ENCODE measurements at regions not wholly inside any gene's neighbourhood (a gene's known extent, or its start where the extent isn't known, plus 50 kb on each side); places are given as distances from the start of the nearest gene placed in this dataset.

DNA sequence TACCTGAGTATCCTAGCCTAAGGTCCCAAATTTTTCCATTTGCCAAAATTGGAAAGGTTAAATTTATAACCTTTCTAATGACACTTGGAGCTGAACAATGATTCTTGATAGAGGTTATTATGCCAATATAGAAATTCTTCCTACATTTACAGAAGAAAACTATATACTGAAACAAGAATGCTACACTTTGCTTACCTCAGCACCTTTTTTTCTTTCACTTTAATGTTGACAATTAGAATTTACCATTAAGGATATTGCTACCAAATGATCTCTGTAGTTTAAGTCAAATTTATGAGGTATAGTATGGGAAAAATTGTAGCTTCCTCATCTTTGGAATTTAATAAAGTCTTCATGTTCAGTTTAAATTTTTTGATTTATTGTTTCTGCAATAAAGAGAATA is 577.0 kb downstream of the NR4A2 start:
- no peak for DNase-seq

DNA sequence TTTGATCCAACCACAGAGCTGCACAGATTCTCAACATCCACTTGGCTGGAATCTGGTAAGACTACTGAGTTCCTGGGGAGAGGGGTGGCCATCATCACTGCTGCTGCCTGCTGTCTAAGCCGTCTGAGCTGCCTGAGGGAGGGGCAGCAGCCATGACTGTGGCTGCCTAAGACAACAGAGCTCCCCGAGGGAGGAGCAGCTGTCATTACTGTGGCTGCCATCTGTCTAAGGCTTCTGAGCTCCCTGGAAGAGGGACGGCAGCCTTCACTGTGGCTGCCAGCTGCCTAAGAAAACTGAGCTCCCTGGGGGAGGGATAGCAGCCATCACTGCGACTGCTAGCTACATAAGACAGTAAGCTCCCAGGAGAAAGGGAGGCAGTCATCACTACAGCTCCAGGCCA is 584.4 kb downstream of the NR4A2 start:
- no peak for DNase-seq

DNA sequence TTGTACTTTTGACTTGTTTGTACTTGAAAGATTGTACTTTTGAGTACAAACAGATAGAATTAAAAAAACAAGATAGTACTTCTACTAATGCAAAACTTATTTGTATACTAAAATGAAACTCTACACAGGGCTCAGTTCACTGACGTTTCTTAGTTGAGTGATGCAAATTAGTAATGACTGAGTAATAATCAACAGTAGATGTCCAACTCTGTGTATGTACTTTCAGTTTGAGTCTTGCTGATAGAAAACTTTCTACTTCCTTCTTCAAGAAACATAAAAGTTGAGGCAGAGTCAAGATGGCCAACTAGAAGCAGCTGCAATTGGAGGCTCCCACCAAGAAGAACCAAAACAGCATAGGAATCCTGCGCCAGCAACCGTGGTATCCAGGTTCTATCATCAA is 585.0 kb downstream of the NR4A2 start:
- no peak for DNase-seq

DNA sequence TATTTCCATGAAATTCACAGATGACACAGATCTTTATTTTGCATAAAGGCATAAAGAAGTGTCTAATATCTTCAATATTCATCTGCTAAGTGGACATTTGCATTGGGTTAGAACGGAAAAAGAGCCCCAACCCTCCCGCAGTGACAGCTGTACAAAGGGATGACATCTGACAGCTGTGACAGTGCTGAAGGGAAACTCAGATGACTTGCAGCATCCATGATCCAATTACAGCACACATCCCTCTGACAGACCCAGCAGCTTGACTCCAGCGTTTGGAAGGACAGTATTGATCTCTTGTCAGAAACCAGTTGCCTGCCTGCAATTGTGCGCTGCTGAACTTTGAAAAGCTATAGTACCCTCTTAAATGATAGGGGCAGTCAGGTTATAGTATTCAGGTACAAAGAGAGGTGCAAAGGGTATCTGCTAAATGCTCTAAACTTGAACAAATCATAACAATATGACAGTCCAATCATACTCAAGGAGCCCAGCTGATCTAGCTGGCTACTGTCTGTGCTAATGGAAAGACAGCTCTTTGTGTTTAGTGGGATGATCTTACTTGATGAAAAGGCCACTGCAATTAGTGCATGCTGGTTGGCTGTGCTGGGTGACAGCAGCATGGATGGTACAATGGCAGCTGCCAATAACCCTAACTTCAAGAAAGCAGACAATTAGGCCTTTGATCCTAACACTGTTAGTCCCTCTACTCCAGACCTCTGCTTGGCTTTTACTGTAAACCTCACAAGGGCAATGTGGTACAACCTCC is 599.2 kb downstream of the NR4A2 start:
- no peak for DNase-seq

DNA sequence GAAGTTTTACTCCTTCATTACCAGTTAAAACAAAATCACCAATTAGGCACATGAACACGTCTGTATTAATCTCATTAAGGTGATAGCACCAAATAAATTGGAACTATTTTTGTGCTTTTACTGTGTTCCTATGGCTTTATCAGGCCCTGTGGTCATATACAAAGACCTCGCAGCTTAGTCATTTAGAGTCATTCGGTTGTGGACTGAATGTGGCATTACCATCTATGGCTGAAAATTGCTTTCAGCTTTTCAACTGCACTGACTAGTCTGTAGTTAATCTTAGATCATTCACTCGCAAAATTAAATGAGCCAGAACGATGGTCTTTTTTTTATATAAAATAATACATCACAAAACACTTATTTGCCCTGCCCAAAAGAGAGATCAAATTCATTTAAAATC is 601.7 kb downstream of the NR4A2 start:
- no peak for DNase-seq

DNA sequence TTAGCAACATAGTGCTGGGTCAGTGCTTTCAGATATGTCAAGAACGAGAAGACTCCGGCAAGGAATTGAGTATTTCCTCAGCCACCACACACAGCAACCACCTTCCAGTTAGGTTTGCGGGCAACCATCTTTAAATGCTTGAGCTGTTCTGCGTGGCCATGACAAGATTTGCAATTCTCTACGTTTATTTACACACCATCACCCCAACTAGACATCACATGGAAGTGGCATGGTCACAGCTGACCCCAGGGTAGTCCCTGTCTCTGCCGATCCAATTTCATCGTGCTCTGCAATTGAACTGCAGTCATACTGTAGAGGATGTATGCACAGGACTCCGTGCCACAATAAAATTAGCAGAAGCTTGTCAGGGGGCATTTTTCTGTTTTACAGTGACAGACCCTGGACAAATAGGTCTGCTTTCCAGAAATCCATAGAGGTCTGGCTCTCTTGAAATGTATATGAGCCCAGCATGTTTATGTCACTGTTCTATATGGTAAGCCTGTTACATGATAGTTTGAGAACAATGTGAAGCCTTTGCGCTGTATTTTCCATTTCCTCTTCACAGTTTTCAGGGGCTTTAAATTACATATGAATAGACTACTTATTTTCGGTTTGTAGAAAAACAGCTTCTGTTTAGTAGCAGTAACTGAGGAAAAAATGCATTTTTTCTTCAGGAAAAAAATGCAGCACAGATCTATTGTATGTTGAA is 605.2 kb downstream of the NR4A2 start:
- no peak for DNase-seq

DNA sequence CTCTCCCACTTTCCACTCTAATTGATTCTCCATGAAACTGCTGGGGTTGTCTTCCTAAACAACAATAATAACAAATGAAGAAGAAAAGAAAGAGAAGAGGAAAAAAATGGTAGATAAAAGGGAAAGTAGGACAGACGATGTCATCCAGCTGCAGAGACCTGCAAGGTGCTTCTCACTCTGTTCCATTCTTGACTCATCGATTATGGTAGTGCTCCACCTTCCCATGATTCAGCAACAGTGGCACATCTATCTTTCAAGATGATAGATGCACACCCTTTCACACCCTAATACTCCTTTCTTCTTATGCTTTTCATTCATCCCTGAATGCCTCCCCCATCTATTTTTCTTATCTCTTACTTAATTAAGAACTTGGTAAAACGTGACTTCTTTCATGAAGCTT is 610.2 kb downstream of the NR4A2 start:
- DNase-seq: no peak

DNA sequence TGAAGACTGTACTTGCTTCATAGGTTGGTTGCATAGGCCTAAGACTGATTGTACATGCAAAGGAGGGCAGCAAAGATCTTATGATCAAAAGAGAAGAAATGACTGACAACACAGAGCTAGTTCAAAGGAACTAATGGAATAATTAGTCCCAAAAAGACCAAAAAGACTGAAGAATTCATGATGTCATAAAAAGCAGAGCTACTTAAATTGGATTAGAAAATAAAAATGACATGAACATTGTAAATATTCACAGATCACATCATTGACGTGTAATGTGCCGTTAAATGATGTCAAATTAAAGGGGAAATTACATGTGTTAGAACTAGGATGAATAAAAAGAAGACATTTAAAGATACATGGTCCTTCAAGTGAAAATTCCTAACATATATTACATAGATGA is 616.8 kb downstream of the NR4A2 start:
- no peak for DNase-seq

DNA sequence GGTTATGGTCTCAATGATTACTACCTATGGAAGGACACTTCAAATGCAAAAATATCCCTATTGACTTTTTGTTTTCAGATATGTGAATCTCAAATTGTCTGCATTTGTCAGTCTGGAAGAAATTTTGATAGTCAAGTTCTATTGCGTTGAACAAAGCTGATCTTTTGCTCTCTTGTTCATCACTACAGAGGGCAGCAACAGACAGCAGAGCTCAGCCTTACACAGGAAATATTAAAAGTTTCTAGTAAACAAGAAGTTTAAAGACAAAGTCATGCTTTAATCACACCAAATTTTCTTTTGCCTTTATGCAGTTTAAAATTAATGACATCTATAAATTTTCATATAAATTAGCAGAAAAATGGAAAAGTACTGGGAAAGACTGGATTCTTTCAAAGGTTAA is 617.5 kb downstream of the NR4A2 start:
- DNase-seq: no peak

DNA sequence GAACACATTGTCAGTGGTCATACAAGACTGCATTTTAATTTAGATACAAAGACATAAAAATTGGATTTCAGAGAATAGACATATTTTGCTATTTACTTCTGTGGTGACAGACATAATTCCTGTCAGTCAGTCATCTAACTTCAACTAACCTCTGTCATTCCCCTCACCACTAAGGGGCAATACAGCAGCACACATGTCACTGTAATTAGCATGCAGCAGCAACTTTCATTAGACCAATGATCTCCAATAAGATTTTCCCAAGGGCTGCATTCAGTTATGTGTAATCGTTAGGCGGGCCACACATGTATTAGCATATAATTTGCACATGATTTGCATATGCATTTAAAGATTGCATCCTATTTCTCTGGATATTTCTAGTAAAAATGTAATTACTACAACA is 624.5 kb downstream of the NR4A2 start:
- no peak for DNase-seq

DNA sequence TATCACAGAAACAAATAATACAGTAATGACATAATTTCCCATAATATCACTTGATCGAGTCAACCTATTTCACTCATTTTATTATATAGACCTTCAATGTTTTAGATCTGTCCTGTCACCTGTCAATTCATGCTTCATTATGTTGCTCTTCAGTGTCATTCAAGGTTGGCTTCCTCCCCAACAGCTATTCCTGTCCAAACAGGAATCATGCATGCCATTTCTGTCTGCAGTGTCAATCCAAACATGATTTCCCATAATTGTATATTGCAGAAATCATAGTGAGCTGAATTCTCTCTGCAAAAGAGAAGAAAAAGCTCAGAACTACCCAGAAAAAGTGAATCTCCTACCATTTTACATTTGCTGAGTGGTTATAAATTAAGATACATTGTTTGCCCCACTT is 628.6 kb downstream of the NR4A2 start:
- no peak for DNase-seq

DNA sequence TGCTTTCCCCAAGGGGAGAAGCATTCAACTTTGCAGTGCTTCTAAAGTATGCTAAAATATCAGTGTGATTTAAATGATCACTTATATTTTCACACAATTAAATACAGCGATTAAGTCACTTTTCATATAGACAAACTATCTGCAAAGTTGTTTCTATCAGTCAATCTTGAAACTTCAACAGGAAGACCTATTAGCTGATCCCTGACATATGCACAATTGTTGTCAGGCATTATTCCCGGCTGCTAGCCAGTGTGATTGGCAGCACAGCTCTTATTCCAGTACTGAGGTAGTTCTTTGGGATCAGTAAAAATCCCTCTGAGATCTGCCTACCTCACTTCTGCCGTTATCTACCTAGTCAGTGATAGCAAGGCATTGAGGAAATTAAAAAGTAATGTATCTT is 629.5 kb downstream of the NR4A2 start:
- DNase-seq: no peak

DNA sequence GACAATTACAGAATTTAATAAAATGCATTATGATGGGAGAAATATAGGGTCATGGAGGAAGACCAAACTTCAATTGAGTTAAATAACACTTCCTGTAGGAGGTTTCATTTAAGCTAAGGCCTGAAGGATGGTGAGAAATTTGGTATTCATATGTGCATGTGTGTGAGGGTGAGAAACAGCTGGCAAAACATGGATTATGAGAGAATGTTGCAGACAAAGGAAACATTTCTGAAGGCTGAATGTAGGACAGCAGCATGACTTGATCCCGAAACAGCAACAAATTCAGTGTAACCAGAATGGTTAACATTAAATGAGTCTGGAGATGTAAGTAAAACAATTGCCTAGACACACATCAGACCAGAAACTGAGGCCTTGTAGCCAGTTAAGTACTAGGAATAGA is 630.8 kb downstream of the NR4A2 start:
- no peak for DNase-seq

DNA sequence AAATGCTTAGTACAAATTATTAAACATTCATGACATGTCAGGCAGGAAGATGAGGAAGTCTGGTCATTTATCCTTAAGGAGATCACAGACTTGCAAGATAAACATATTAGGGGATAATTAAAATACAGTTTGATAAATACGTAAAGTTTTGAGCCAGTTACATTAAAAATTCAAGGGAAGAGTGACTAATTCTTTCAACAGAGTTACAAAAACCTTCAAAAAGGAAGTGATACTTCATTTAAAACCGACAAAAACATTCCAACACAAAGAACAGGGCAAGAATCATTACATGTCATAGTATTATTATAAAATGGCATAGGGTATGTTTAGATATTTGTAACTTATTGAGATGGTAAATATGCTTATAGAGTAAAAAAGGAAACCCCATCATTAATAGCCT is 636.0 kb downstream of the NR4A2 start:
- DNase-seq: no peak

DNA sequence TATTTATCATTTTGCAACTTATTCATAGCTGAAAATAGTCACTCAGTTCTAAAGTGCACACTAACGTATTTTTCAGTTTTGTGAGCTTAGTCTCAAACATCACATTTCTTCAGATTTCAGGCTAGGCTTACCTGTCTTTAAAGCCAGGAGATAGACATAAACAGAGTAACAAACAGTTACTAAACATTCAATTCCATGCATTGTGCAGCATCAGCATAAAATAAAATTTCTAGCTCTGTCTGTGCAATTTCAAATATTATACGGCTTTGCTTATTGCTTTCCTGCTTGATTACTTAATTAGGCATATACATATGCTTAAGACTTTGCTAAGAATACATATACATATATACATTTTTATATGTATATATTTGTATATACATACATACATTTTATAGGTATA is 637.0 kb downstream of the NR4A2 start:
- DNase-seq: no peak

DNA sequence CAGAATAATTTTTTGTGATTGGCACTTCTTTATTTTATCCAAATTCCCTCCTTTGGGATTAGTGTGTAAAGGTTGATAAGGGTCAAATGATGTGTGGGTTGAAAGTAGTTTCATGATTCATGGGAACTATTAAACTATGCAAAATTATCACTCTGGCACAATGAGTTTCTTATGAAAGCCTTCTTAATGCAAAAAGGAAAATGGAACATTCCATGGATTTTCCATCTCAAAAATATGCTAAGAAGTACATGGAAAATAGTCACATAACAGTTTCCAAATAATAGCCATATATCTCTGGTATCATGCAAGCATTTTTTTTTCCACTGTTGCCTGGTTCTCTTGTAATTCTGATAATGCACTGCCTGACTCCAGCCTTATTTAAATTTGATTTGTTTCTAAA is 639.7 kb downstream of the NR4A2 start:
- DNase-seq: no peak

DNA sequence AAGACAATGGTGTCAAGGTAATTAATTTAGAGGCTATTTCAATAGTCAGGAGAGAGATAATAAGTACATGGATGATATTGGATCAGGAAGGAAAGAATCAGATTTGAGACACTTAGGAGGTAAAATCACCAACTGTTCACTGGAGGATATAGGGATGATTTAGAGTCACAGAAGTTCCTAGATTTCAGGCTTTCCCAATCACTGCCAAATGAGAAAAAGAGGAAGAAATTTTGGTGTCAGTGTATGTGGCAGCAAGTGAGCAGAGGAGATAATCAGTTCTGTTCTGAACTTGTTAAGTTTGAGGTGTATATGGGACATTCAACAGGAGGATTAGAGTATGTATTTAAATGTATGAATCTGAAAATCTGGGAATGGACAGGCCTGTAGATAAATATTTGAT is 640.4 kb downstream of the NR4A2 start:
- DNase-seq: no peak

DNA sequence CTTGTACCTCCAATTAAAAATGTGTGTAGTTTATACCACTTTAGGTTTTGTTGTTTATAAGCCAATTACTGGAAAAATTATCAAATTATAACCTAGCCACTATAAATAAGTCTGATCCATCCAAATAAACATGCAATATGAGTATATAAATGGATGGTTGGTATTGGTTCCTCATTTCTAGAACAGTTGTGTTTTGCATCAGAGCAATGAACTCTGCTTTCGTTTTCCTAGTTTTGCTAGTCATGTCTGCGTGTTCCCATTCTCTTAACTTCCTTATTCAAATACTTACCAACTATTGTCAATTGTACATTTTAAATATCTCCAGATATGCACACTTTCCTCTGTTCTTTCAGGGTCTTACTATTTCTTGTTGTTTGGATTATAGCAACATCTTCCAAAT is 641.7 kb downstream of the NR4A2 start:
- DNase-seq: no peak

DNA sequence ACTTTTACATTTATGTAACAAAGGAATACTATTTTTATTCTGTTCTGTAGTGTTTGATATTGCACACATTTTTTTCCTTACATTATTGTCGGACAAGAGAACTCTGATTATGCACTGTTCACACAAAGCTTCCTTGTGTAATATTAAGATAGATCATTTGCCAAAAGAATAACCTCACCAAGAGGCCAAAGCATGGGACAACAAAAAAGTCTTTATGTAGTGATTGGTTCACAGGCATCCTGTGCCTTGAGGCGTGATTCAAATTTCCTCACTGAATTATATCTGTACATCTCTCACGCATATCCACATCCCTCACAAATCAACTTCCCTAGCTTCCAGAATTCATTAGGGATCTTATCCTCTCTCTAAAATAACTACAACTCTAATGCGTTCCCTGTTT is 642.7 kb downstream of the NR4A2 start:
- no peak for DNase-seq

DNA sequence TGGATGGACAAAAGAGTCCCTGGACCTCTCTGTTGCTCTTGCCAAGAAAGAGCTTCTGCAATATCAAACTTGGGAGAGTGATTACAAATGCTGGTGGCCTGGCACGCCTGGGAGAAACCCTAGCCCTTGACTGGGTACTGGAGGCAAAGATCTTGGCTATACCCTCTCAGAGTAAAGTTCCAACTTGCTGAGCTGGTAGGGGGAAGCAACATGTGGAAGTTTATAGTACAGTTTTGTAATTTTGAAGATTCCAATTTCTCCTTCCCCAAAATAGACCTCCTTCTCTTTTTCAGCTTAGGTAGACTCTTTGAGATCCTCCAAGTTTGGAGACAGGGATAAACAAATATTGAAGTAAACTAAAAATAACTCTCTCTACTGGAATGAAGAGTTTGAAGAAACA is 645.3 kb downstream of the NR4A2 start:
- no peak for DNase-seq

DNA sequence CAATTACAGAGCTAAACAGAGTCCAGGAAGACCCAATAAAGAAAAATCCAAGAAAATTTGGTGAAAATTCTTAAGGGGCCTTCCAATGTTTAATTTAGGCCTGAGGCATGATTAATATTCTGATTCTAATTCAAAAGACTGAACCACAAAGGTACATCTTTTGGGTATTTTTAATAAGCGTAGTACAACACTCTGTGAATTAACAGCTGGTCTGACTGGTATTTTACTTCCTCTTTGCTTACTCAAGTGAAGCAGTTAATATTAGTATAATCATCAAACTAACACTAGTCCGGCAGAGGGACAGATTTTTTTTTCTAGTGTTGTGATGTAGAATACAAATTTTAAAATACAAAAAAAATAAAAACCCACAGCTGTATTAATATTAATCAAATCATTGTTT is 652.9 kb downstream of the NR4A2 start:
- DNase-seq: no peak

DNA sequence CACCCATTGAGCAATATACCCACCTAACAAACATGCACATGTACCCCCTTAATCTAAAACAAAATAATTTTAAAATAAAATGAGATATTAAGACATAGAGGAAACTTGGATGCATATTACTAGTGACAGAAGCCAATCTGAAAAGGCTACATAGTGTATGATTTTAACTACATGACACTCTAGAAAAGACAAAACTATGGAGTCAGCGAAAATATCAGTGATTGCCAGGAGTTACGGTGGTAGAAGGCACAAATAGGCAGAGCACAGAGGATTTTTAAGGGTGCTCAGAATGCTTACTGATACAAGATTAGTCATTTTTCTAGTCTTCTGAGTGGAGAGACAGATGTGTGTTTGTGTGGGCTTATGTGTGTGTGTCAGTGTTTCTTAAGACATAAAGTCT is 656.6 kb downstream of the NR4A2 start:
- no peak for DNase-seq

DNA sequence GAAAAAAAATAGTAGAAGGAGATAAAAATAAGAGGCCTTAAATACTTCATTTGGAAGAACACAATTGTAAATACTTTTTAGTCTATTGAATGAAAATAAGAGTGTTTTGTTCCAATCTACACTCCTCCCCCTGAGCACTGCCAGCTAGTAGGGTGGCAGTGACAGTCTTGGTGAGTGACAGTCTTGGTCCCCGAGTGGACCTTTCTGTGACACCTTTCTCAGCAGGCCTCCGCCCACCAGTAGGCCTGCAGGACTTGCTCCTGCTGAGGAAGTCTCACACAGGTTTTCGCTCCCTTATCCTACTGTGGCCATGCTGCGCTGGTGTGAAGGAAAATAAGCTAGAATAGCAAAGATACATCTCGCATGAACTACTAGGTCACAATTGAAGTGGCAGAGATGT is 666.8 kb downstream of the NR4A2 start:
- no peak for DNase-seq

DNA sequence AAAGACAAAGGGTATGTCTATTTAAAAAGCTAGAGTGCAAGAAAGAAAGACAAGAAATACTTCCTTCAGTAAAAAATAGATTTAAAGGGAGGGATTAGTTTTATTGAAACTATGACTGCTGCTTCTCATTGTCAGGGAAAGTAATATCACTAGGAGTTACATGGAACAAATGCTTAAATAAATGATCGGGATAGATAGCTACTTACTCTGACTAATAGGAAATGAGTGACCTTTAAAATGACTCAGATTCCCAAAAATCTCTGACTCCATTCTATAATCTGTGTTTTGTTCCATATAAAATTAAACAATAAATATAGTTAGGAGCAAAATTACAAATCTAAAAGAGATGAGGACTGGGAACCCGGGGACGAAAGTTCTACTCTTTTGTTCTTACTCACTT is 669.3 kb downstream of the NR4A2 start:
- no peak for DNase-seq

DNA sequence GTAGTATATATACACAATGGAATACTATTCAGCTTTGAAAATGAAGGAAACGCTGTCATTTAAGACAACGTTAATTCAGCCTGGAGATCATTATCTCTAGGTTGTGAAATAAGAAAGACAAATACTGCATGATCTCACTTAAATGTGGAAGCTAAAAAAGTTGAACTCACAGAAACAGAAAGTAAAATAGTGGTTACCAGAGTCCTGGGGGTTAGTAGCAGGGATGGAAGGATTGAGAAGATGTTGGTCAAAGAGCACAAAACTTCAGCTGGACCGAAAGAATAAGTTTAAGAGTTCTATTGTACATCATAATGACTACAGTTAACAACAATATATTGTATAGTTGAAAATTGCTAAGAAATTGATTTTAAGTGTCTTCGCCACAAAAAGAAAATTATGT is 670.3 kb downstream of the NR4A2 start:
- no peak for DNase-seq

All from NCI-H1105 treated with DMSO at 0.1 percent for 48 hours (cell line).